ENCODE measurements at regions not wholly inside any gene's neighbourhood (a gene's known extent, or its start where the extent isn't known, plus 50 kb on each side); places are given as distances from the start of the nearest gene placed in this dataset.
"Not testable (repeated sequence)": the region's sequence is repeated elsewhere in the genome, so short reads cannot be mapped to it uniquely, and the experiment has no call there.

- DNase-seq: no peak
- POLR2A ChIA-PET: no interaction called here
- H3K27ac Mint-ChIP-seq: no peak overlapping the region
- H3K4me3 Mint-ChIP-seq: no peak overlapping the region
- no peaks in the 10 kb centered on the region for H3K4me1 Mint-ChIP-seq (ENCODE audit: low read depth)
- no peaks in the 10 kb centered on the region for H3K9me3 Mint-ChIP-seq
- no peaks in the 10 kb centered on the region for H3K36me3 Mint-ChIP-seq
- no peaks in the 10 kb centered on the region for H3K27me3 Mint-ChIP-seq
- CTCF ChIA-PET: no interaction called here
- intact Hi-C loops (cut with micrococcal nuclease): no loop called here
Observed at GRCh38 chr10:18886102-18886501, 162.5 kb upstream of the MALRD1 start.

- Mint-ChIP-seq H3K4me3 (no peak overlapping the region), H3K4me1 (ENCODE audit: low read depth) (no peaks in the 10 kb centered on the region), H3K27me3 (no peaks in the 10 kb centered on the region), H3K9me3 (peaks cover 8% of the 10 kb centered on the region), H3K36me3 (no peaks in the 10 kb centered on the region), H3K27ac (no peak overlapping the region)
- intact Hi-C loops (cut with micrococcal nuclease): no loop called here
- ChIA-PET CTCF (no interaction called here), POLR2A (no interaction called here)
- no peak for DNase-seq
Observed at GRCh38 chr10:18906636-18907035, 142.0 kb upstream of the MALRD1 start.

GRCh38 chr10:18917431-18917830 is 131.2 kb upstream of the MALRD1 start:
- H3K4me3 Mint-ChIP-seq; DNase-seq; H3K27me3 Mint-ChIP-seq; CTCF ChIA-PET; H3K36me3 Mint-ChIP-seq; H3K9me3 Mint-ChIP-seq; intact Hi-C loops (cut with micrococcal nuclease); H3K27ac Mint-ChIP-seq; H3K4me1 Mint-ChIP-seq (ENCODE audit: low read depth); POLR2A ChIA-PET: not testable (repeated sequence)

DNA sequence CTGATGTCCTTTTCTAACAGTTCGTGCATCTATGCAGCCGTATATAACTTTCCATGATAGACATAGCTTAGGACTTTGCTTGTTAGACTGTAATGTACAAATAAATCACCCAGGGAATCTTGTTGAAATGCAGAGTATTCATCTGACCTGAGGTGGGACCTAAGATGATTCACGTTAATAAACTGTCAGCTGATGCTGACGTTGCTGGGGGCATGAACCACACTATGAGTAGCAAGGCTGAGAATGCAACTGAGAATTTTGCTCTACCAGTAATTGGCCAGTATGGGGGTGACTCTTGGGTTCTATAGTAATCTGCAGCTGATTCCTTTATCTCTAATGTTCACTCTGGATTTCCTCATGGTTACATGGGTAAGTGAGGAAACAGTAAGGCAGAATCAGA is 130.1 kb upstream of the MALRD1 start:
- no peaks in the 10 kb centered on the region for H3K36me3 Mint-ChIP-seq
- intact Hi-C loops (cut with micrococcal nuclease): no loop called here
- ChIA-PET CTCF (no interaction called here), POLR2A (no interaction called here)
- DNase-seq: no peak
- H3K4me3 Mint-ChIP-seq: no peak overlapping the region
- H3K27me3 Mint-ChIP-seq: no peaks in the 10 kb centered on the region
- no peak overlapping the region for H3K27ac Mint-ChIP-seq
- no peaks in the 10 kb centered on the region for H3K4me1 Mint-ChIP-seq (ENCODE audit: low read depth)
- peaks cover 2% of the 10 kb centered on the region for H3K9me3 Mint-ChIP-seq

DNA sequence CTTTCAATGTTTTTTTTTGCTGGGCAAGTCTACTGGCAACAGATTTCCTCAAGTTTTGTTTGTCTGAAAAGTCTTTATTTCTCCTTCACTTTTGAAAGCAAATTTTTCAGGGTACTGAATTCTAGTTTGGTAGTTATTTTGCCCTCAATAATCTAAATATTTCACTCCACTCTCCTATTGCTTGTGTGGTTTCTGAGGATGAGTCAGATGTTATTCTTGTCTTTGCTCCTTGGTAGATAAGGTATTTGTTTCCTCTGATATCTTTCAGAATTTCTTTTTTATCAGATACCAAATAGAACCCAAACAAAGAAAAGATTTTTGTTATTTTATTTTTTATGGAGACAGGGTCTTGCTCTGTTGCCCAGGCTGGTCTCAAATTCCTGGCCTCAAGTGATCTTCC is 99.2 kb upstream of the MALRD1 start:
- ChIA-PET POLR2A (no interaction called here), CTCF (no interaction called here)
- Mint-ChIP-seq H3K27ac (no peak overlapping the region), H3K27me3 (no peaks in the 10 kb centered on the region), H3K9me3 (peaks cover 11% of the 10 kb centered on the region), H3K36me3 (no peaks in the 10 kb centered on the region), H3K4me3 (no peak overlapping the region), H3K4me1 (ENCODE audit: low read depth) (no peaks in the 10 kb centered on the region)
- DNase-seq: no peak
- intact Hi-C loops (cut with micrococcal nuclease): no loop called here

- CTCF ChIA-PET; H3K27ac Mint-ChIP-seq; H3K4me1 Mint-ChIP-seq (ENCODE audit: low read depth); intact Hi-C loops (cut with micrococcal nuclease); H3K36me3 Mint-ChIP-seq; DNase-seq; POLR2A ChIA-PET; H3K27me3 Mint-ChIP-seq; H3K9me3 Mint-ChIP-seq; H3K4me3 Mint-ChIP-seq: not testable (repeated sequence)
Observed at GRCh38 chr10:18951072-18951823, 97.4 kb upstream of the MALRD1 start.

- Mint-ChIP-seq H3K27ac (no peak overlapping the region), H3K27me3 (no peaks in the 10 kb centered on the region), H3K4me3 (no peak overlapping the region), H3K9me3 (peaks cover 5% of the 10 kb centered on the region), H3K4me1 (ENCODE audit: low read depth) (no peaks in the 10 kb centered on the region), H3K36me3 (no peaks in the 10 kb centered on the region)
- intact Hi-C loops (cut with micrococcal nuclease): no loop called here
- DNase-seq: no peak
- CTCF ChIA-PET: no interaction called here
- POLR2A ChIA-PET: no interaction called here
Observed at GRCh38 chr10:18955061-18955460, 93.5 kb upstream of the MALRD1 start.

GRCh38 chr10:18959369-18959768 is 89.2 kb upstream of the MALRD1 start:
- no peaks in the 10 kb centered on the region for H3K4me1 Mint-ChIP-seq (ENCODE audit: low read depth)
- no peak for DNase-seq
- ChIA-PET POLR2A (no interaction called here), CTCF (no interaction called here)
- no peaks in the 10 kb centered on the region for H3K27me3 Mint-ChIP-seq
- no peak overlapping the region for H3K27ac Mint-ChIP-seq
- H3K36me3 Mint-ChIP-seq: no peaks in the 10 kb centered on the region
- intact Hi-C loops (cut with micrococcal nuclease): no loop called here
- no peak overlapping the region for H3K4me3 Mint-ChIP-seq
- H3K9me3 Mint-ChIP-seq: no peaks in the 10 kb centered on the region

GRCh38 chr10:18960466-18961079 is 88.0 kb upstream of the MALRD1 start:
- CTCF ChIA-PET: no interaction called here
- Mint-ChIP-seq H3K27ac (no peak overlapping the region), H3K4me3 (no peak overlapping the region), H3K27me3 (no peaks in the 10 kb centered on the region), H3K4me1 (ENCODE audit: low read depth) (no peaks in the 10 kb centered on the region), H3K36me3 (no peaks in the 10 kb centered on the region), H3K9me3 (peaks cover 1% of the 10 kb centered on the region)
- POLR2A ChIA-PET: no interaction called here
- no peak for DNase-seq
- intact Hi-C loops (cut with micrococcal nuclease): no loop called here

DNA sequence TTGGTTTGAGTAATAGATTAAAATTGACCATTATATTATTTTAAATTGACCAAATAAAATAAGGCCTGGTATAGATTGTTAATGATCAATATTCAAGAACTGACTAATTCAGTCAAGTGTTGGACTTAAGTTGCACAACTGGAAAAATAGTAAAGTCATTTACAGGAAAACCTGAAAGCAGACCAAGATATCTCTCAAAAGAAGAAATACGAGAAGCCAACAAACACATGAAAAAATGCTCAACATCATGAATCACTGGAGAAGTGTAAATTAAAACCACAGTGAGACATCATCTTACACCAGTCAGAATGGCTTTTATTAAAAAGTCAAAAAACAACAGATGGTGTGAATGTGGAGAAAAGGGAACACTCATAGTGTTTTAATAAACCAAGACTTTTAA is 80.4 kb upstream of the MALRD1 start:
- peaks cover 11% of the 10 kb centered on the region for H3K9me3 Mint-ChIP-seq
- ChIA-PET POLR2A (no interaction called here), CTCF (no interaction called here)

GRCh38 chr10:18976696-18977251 is 71.8 kb upstream of the MALRD1 start:
- H3K9me3 Mint-ChIP-seq: peaks cover 7% of the 10 kb centered on the region
- no peaks in the 10 kb centered on the region for H3K4me1 Mint-ChIP-seq (ENCODE audit: low read depth)
- no peak overlapping the region for H3K4me3 Mint-ChIP-seq
- POLR2A ChIA-PET: no interaction called here
- CTCF ChIA-PET: no interaction called here
- no peak overlapping the region for H3K27ac Mint-ChIP-seq
- H3K27me3 Mint-ChIP-seq: no peaks in the 10 kb centered on the region
- intact Hi-C loops (cut with micrococcal nuclease): no loop called here
- no peaks in the 10 kb centered on the region for H3K36me3 Mint-ChIP-seq
- DNase-seq: no peak

More for the DNA sequence above, 80.4 kb upstream of the MALRD1 start:
- H3K36me3 Mint-ChIP-seq: no peaks in the 10 kb centered on the region
- DNase-seq: no peak
- H3K4me1 Mint-ChIP-seq (ENCODE audit: low read depth): no peaks in the 10 kb centered on the region
- intact Hi-C loops (cut with micrococcal nuclease): no loop called here
- no peak overlapping the region for H3K27ac Mint-ChIP-seq
- H3K4me3 Mint-ChIP-seq: no peak overlapping the region
- H3K27me3 Mint-ChIP-seq: no peaks in the 10 kb centered on the region

GRCh38 chr10:18980089-18980629 is 68.4 kb upstream of the MALRD1 start:
- Mint-ChIP-seq H3K27me3 (no peaks in the 10 kb centered on the region), H3K9me3 (no peaks in the 10 kb centered on the region), H3K4me1 (ENCODE audit: low read depth) (no peaks in the 10 kb centered on the region), H3K36me3 (no peaks in the 10 kb centered on the region), H3K4me3 (no peak overlapping the region), H3K27ac (no peak overlapping the region)
- intact Hi-C loops (cut with micrococcal nuclease): no loop called here
- no peak for DNase-seq
- ChIA-PET POLR2A (no interaction called here), CTCF (no interaction called here)

- Mint-ChIP-seq H3K36me3 (no peaks in the 10 kb centered on the region), H3K4me1 (ENCODE audit: low read depth) (no peaks in the 10 kb centered on the region), H3K27ac (no peak overlapping the region), H3K27me3 (no peaks in the 10 kb centered on the region), H3K9me3 (peaks cover 11% of the 10 kb centered on the region), H3K4me3 (no peak overlapping the region)
- DNase-seq: no peak
- intact Hi-C loops (cut with micrococcal nuclease): no loop called here
- ChIA-PET CTCF (no interaction called here), POLR2A (no interaction called here)
Observed at GRCh38 chr10:18984531-18984930, 64.1 kb upstream of the MALRD1 start.

All from activated CD4-positive, alpha-beta memory T cell treated with anti-CD3 and anti-CD28 coated beads for 36 hours (primary cell).